LNCAP (cell line): ENCODE measurements at regions not wholly inside any gene's neighbourhood (a gene's known extent, or its start where the extent isn't known, plus 50 kb on each side); places are given as distances from the start of the nearest gene placed in this dataset.

Experiments
- CTCF ChIP-seq: fragments of 450-650 bp; IDR thresholded peaks from 2 replicates; pipeline ENCODE4 v1.5.1; 2017; ENCODE audit warnings: mild to moderate bottlenecking

- TF ChIP-seq CTCF: no peak
Measured at GRCh38 chr2:107530046-107530445, 296.6 kb upstream of the RGPD4 start.

- no peak for TF ChIP-seq CTCF
Measured at GRCh38 chr2:107534926-107535325, 291.8 kb upstream of the RGPD4 start.

DNA sequence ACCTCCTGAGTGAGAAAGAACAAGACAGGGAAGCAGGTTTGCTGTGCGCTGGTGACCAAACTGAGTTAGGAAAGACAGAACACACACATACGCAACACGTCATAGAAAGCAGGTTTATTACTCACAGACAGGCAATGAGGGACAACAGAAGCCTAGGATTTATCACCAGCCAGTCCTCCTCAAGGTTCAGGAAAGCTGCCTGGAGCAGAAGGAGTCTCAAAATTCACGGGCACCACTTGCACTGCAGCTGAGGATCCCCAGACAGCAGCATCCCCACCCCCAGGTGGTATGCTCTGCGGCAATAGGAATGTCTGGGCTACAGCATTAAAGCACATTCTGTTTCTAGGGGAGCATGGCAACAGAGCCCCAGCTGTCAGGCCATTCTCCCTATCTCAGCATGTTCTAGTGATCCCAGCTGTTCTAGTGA lies 284.4 kb upstream of the RGPD4 start:
- no peak for TF ChIP-seq CTCF

GRCh38 chr2:107543793-107544192 lies 282.9 kb upstream of the RGPD4 start:
- no peak for TF ChIP-seq CTCF

- no peak for TF ChIP-seq CTCF
Measured at GRCh38 chr2:107545066-107545465, 281.6 kb upstream of the RGPD4 start.

DNA sequence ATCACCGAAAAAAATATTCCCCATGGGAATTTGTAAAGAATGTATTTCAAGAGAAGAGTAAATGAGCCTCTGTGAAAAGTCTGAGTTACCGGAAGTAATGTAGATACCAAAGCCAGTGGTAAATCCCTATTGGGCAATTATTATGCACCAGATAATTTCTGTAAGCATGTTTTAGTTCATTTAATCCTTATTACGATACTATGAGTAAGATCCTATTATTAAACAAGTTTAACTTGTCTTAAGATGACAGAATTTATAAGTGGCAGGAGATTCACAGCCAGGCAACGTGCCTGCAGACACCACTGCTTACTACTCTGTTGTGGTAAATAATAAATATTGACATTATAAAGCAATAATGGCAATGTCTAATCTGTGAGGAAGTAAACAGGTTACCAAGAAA lies 280.8 kb upstream of the RGPD4 start:
- TF ChIP-seq CTCF: no peak

GRCh38 chr2:107548216-107548615 lies 278.5 kb upstream of the RGPD4 start:
- no peak for TF ChIP-seq CTCF

DNA sequence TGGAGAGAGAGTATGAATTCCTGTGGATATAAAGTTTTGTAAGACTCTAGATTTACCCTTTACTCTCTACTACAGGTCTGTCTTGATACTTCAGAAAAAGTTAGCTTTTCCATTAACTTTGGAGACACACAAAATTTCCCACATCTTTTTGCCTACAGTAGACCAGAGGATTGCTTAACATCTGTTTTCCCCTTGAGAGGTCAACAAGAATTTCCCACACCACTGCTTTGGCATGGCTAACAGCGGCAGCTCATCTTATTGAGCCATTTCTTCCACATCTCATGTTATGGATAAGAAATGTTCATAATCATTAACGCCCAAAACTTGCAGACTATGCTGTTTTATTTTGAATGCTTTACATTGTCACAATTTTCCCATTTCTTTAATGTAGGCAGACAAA lies 273.6 kb upstream of the RGPD4 start:
- TF ChIP-seq CTCF: no peak
